ENCODE measurements at regions not wholly inside any gene's neighbourhood (a gene's known extent, or its start where the extent isn't known, plus 50 kb on each side); places are given as distances from the start of the nearest gene placed in this dataset.
"Not testable (repeated sequence)": the region's sequence is repeated elsewhere in the genome, so short reads cannot be mapped to it uniquely, and the experiment has no call there.

DNA sequence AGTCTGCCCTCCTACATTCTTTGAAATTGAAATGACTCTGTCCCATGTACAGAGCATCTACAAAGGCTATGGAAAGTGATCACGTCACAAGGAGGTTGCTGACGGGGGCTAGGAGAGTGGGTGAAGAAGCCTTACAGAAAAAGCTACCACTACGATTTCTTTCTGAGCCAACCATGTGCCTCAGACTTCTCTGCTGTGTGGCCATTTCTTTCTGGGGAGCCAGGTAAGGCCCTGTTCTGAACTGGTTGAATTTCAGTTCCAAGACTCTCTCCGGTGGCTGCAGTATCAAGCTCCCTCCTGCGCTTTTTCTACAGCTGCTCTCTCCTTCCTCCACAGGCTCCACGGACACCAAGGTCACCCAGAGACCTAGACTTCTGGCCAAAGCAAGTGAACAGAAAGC is 112.5 kb upstream of the PRSS1 start:
- no peaks in the 10 kb centered on the region for H3F3A ChIP-seq (replicated peaks; ENCODE audit: low read depth)
- TF ChIP-seq POLR2AphosphoS5 (IDR thresholded peaks at IDR 0.05; ENCODE audit: low read depth) (no peak), NANOG (IDR thresholded peaks at IDR 0.05; ENCODE audit: borderline replicate concordance) (no peak), CREB1 (CRISPR knock-in tag; IDR thresholded peaks at IDR 0.05; ENCODE audit: low read depth) (no peak), JUNB (IDR thresholded peaks at IDR 0.05; ENCODE audit: unreplicated experiment) (no peak), EZH2 (IDR thresholded peaks at IDR 0.05; ENCODE audit: low read depth, unreplicated experiment) (no peak), STAT1 (IDR thresholded peaks at IDR 0.05; ENCODE audit: unreplicated experiment) (no peak), EZH2phosphoT487 (IDR thresholded peaks at IDR 0.05; ENCODE audit: unreplicated experiment) (no peak), ZNF331 (CRISPR knock-in tag; IDR thresholded peaks at IDR 0.05; ENCODE audit: low read depth) (no peak), ZNF114 (CRISPR knock-in tag; IDR thresholded peaks at IDR 0.05) (no peak)
- TF ChIP-seq, protein P1, sequence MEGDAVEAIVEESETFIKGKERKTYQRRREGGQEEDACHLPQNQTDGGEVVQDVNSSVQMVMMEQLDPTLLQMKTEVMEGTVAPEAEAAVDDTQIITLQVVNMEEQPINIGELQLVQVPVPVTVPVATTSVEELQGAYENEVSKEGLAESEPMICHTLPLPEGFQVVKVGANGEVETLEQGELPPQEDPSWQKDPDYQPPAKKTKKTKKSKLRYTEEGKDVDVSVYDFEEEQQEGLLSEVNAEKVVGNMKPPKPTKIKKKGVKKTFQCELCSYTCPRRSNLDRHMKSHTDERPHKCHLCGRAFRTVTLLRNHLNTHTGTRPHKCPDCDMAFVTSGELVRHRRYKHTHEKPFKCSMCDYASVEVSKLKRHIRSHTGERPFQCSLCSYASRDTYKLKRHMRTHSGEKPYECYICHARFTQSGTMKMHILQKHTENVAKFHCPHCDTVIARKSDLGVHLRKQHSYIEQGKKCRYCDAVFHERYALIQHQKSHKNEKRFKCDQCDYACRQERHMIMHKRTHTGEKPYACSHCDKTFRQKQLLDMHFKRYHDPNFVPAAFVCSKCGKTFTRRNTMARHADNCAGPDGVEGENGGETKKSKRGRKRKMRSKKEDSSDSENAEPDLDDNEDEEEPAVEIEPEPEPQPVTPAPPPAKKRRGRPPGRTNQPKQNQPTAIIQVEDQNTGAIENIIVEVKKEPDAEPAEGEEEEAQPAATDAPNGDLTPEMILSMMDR (conservative IDR thresholded peaks at IDR 0.05; ENCODE audit: low read depth in 2 of 2) = no peak
- TF ChIP-seq, protein P2, sequence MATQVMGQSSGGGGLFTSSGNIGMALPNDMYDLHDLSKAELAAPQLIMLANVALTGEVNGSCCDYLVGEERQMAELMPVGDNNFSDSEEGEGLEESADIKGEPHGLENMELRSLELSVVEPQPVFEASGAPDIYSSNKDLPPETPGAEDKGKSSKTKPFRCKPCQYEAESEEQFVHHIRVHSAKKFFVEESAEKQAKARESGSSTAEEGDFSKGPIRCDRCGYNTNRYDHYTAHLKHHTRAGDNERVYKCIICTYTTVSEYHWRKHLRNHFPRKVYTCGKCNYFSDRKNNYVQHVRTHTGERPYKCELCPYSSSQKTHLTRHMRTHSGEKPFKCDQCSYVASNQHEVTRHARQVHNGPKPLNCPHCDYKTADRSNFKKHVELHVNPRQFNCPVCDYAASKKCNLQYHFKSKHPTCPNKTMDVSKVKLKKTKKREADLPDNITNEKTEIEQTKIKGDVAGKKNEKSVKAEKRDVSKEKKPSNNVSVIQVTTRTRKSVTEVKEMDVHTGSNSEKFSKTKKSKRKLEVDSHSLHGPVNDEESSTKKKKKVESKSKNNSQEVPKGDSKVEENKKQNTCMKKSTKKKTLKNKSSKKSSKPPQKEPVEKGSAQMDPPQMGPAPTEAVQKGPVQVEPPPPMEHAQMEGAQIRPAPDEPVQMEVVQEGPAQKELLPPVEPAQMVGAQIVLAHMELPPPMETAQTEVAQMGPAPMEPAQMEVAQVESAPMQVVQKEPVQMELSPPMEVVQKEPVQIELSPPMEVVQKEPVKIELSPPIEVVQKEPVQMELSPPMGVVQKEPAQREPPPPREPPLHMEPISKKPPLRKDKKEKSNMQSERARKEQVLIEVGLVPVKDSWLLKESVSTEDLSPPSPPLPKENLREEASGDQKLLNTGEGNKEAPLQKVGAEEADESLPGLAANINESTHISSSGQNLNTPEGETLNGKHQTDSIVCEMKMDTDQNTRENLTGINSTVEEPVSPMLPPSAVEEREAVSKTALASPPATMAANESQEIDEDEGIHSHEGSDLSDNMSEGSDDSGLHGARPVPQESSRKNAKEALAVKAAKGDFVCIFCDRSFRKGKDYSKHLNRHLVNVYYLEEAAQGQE (IDR thresholded peaks at IDR 0.05; ENCODE audit: unreplicated experiment) = no peak
- TF ChIP-seq, protein P3, sequence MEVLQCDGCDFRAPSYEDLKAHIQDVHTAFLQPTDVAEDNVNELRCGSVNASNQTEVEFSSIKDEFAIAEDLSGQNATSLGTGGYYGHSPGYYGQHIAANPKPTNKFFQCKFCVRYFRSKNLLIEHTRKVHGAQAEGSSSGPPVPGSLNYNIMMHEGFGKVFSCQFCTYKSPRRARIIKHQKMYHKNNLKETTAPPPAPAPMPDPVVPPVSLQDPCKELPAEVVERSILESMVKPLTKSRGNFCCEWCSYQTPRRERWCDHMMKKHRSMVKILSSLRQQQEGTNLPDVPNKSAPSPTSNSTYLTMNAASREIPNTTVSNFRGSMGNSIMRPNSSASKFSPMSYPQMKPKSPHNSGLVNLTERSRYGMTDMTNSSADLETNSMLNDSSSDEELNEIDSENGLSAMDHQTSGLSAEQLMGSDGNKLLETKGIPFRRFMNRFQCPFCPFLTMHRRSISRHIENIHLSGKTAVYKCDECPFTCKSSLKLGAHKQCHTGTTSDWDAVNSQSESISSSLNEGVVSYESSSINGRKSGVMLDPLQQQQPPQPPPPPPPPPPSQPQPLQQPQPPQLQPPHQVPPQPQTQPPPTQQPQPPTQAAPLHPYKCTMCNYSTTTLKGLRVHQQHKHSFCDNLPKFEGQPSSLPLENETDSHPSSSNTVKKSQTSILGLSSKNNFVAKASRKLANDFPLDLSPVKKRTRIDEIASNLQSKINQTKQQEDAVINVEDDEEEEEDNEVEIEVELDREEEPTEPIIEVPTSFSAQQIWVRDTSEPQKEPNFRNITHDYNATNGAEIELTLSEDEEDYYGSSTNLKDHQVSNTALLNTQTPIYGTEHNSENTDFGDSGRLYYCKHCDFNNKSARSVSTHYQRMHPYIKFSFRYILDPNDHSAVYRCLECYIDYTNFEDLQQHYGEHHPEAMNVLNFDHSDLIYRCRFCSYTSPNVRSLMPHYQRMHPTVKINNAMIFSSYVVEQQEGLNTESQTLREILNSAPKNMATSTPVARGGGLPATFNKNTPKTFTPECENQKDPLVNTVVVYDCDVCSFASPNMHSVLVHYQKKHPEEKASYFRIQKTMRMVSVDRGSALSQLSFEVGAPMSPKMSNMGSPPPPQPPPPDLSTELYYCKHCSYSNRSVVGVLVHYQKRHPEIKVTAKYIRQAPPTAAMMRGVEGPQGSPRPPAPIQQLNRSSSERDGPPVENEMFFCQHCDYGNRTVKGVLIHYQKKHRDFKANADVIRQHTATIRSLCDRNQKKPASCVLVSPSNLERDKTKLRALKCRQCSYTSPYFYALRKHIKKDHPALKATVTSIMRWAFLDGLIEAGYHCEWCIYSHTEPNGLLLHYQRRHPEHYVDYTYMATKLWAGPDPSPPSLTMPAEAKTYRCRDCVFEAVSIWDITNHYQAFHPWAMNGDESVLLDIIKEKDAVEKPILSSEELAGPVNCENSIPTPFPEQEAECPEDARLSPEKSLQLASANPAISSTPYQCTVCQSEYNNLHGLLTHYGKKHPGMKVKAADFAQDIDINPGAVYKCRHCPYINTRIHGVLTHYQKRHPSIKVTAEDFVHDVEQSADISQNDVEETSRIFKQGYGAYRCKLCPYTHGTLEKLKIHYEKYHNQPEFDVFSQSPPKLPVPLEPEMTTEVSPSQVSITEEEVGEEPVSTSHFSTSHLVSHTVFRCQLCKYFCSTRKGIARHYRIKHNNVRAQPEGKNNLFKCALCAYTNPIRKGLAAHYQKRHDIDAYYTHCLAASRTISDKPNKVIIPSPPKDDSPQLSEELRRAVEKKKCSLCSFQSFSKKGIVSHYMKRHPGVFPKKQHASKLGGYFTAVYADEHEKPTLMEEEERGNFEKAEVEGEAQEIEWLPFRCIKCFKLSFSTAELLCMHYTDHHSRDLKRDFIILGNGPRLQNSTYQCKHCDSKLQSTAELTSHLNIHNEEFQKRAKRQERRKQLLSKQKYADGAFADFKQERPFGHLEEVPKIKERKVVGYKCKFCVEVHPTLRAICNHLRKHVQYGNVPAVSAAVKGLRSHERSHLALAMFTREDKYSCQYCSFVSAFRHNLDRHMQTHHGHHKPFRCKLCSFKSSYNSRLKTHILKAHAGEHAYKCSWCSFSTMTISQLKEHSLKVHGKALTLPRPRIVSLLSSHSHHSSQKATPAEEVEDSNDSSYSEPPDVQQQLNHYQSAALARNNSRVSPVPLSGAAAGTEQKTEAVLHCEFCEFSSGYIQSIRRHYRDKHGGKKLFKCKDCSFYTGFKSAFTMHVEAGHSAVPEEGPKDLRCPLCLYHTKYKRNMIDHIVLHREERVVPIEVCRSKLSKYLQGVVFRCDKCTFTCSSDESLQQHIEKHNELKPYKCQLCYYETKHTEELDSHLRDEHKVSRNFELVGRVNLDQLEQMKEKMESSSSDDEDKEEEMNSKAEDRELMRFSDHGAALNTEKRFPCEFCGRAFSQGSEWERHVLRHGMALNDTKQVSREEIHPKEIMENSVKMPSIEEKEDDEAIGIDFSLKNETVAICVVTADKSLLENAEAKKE (CRISPR knock-in tag; IDR thresholded peaks at IDR 0.05) = no peak
- no peaks in the 10 kb centered on the region for H3K27me3 Mint-ChIP-seq (ENCODE audit: insufficient read depth, low read depth, poor library complexity)

DNA sequence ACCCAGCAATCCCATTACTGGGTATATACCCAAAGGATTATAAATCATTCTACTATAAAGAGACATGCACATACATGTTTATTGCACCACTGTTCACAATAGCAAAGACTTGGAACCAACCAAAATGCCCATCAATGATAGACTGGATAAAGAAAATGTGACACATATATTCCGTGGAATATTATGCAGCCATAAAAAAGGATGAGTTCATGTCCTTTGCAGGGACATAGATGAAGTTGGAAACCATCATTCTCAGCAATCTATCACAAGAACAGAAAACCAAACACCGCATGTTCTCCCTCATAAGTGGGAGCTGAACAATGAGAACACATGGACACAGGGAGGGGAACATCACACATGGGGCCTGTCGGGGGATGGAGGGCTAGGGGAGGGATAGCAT is 113.2 kb upstream of the PRSS1 start:
- not testable (repeated sequence) for H3K27ac Mint-ChIP-seq; ATAC-seq; H3K4me3 ChIP-seq; H3K4me1 ChIP-seq (ENCODE audit: insufficient read depth); DNase-seq (ENCODE audit: low spot score); H3K79me2 ChIP-seq (replicated peaks; ENCODE audit: insufficient read depth); H3K4me3 Mint-ChIP-seq; H3K36me3 ChIP-seq (ENCODE audit: insufficient read depth); H3K27me3 ChIP-seq (ENCODE audit: insufficient read depth); H4K20me1 ChIP-seq (replicated peaks; ENCODE audit: insufficient read depth); H3K27me3 Mint-ChIP-seq (ENCODE audit: insufficient read depth, low read depth, poor library complexity); H3K27ac ChIP-seq (ENCODE audit: low read depth); H3K4me1 Mint-ChIP-seq; H2AFZ ChIP-seq; H3F3A ChIP-seq (replicated peaks; ENCODE audit: low read depth); H3K36me3 Mint-ChIP-seq (ENCODE audit: low read depth); H3K4me2 ChIP-seq; H3K9me2 ChIP-seq (ENCODE audit: insufficient read depth)
- peaks cover 15% of the 10 kb centered on the region for H3K9me3 Mint-ChIP-seq

More for the DNA sequence above, 112.5 kb upstream of the PRSS1 start:
- Mint-ChIP-seq H3K36me3 (ENCODE audit: low read depth) (peaks cover 4% of the 10 kb centered on the region; the same call in 2 of the 3 replicates), H3K9me3 (peaks cover 8% of the 10 kb centered on the region), H3K27ac (no peak overlapping the region; the same call in 1 of the 2 replicates), H3K4me1 (no peaks in the 10 kb centered on the region), H3K4me3 (no peak overlapping the region)
- Histone ChIP-seq H4K20me1 (replicated peaks; ENCODE audit: insufficient read depth) (no peaks in the 10 kb centered on the region), H3K79me2 (replicated peaks; ENCODE audit: insufficient read depth) (no peaks in the 10 kb centered on the region), H3K27me3 (ENCODE audit: insufficient read depth) (no peaks in the 10 kb centered on the region), H3K4me2 (no peak overlapping the region), H2AFZ (peak overlapping the region; percentile 47; the same call in 1 of the 2 replicates), H3K27ac (ENCODE audit: low read depth) (no peak overlapping the region), H3K4me1 (ENCODE audit: insufficient read depth) (no peaks in the 10 kb centered on the region), H3K9me2 (ENCODE audit: insufficient read depth) (no peaks in the 10 kb centered on the region), H3K4me3 (no peak overlapping the region), H3K36me3 (ENCODE audit: insufficient read depth) (no peaks in the 10 kb centered on the region; the same call in 1 of the 2 replicates)
- DNase-seq (ENCODE audit: low spot score) (no peak), ATAC-seq (no peak)

Measured in GM23338 (cell line).